IMR-90 (cell line): ENCODE measurements at regions not wholly inside any gene's neighbourhood (a gene's known extent, or its start where the extent isn't known, plus 50 kb on each side); places are given as distances from the start of the nearest gene placed in this dataset.

Experiments used
- ATAC-seq: fragments of 200-7000 bp; cut with Tn5 transposase; 2 replicates; pipeline ENCODE4 v1.9.1; 2020; ENCODE audit warnings: low read depth, mild to moderate bottlenecking, moderate library complexity
- BruUV-seq: library from RNA; stranded (reverse); fragments of 400-500 nt; replicated peaks from 2 replicates; lab custom pipeline; 2021; lab: Mats Ljungman, UMichigan
- CTCF ChIA-PET: fragments of 300-600 bp; formaldehyde crosslinking; extraction: SDS; loops from one replicate; lab custom pipeline; 2021; ENCODE audit warnings: antibody characterized with exemption; lab: Yijun Ruan, JAX
- POLR2A ChIA-PET: fragments of 300-600 bp; sonication (Branson Sonifier 250); formaldehyde crosslinking; loops from one replicate; lab custom pipeline; 2022; ENCODE audit warnings: antibody characterized with exemption; ENCODE audit not compliant: unreplicated experiment; lab: Charles Lee
- DNase-seq: peaks from one replicate; pipeline ENCODE4 v3.0.0; 2013
- H2AFZ ChIP-seq: replicated peaks from 2 replicates; pipeline ENCODE3; 2013; ENCODE audit warnings: low read length, mild to moderate bottlenecking; ENCODE audit not compliant: poor library complexity
- H2AK5ac ChIP-seq: 2 replicates; pipeline ENCODE4 v1.6.1; 2013; ENCODE audit warnings: low read depth, low read length, inconsistent platforms
- H2AK9ac ChIP-seq: replicated peaks from 2 replicates; pipeline ENCODE3; 2013; ENCODE audit warnings: mild to moderate bottlenecking, low read depth, low read length, moderate library complexity; ENCODE audit not compliant: poor library complexity
- H2BK120ac ChIP-seq: 2 replicates; pipeline ENCODE4 v1.6.1; 2013; ENCODE audit warnings: low read depth, low read length, inconsistent platforms
- H2BK15ac ChIP-seq: 3 replicates; pipeline ENCODE4 v1.6.1; 2013; ENCODE audit warnings: low read depth, low read length, inconsistent platforms
- H2BK20ac ChIP-seq: 2 replicates; pipeline ENCODE4 v1.6.1; 2013; ENCODE audit warnings: low read depth, mild to moderate bottlenecking, inconsistent platforms, low read length, moderate library complexity
- H2BK5ac ChIP-seq: 2 replicates; pipeline ENCODE4 v1.6.1; 2013; ENCODE audit warnings: mild to moderate bottlenecking, low read depth, low read length, inconsistent platforms; ENCODE audit not compliant: poor library complexity, severe bottlenecking
- H3K14ac ChIP-seq: replicated peaks from 2 replicates; pipeline ENCODE4 v1.6.1; 2013; ENCODE audit warnings: low read depth, low read length, inconsistent platforms
- H3K18ac ChIP-seq: 2 replicates; pipeline ENCODE4 v1.6.1; 2013; ENCODE audit warnings: low read depth, low read length, control low read depth
- H3K23ac ChIP-seq: 2 replicates; pipeline ENCODE4 v1.6.1; 2013; ENCODE audit warnings: low read depth, low read length, inconsistent platforms
- H3K27ac ChIP-seq: 2 replicates; pipeline ENCODE4 v1.5.1; 2013; ENCODE audit warnings: mild to moderate bottlenecking, control low read depth, low read length; ENCODE audit not compliant: insufficient read depth
- H3K27me3 ChIP-seq: 2 replicates; pipeline ENCODE4 v1.6.1; 2013; ENCODE audit warnings: low read length; ENCODE audit not compliant: control insufficient read depth, insufficient read depth
- H3K36me3 ChIP-seq: 2 replicates; pipeline ENCODE4 v1.6.1; 2013; ENCODE audit warnings: low read length, mixed read lengths; ENCODE audit not compliant: control insufficient read depth, insufficient read depth
- H3K4ac ChIP-seq: 2 replicates; pipeline ENCODE4 v1.6.1; 2013; ENCODE audit warnings: low read depth, low read length, inconsistent platforms
- H3K4me1 ChIP-seq: 2 replicates; pipeline ENCODE4 v1.6.1; 2013; ENCODE audit warnings: low read length, mixed read lengths; ENCODE audit not compliant: control insufficient read depth, insufficient read depth
- H3K4me2 ChIP-seq: 2 replicates; pipeline ENCODE4 v1.6.1; 2013; ENCODE audit warnings: low read depth, mild to moderate bottlenecking, control low read depth, low read length, moderate library complexity
- H3K4me3 ChIP-seq: 2 replicates; pipeline ENCODE4 v1.5.1; 2013; ENCODE audit warnings: low read depth, mild to moderate bottlenecking, control low read depth, low read length, moderate library complexity; ENCODE audit not compliant: insufficient read depth
- H3K56ac ChIP-seq: 2 replicates; pipeline ENCODE4 v1.6.1; 2013; ENCODE audit warnings: low read length, inconsistent platforms; ENCODE audit not compliant: insufficient read depth; ENCODE audit errors: extremely low read depth
- H3K79me1 ChIP-seq, 2 experiments: 2 replicates each; pipeline ENCODE4 v1.6.1; 2013; ENCODE audit warnings: low read length in 2 of 2, inconsistent platforms in 1 of 2, low read depth in 1 of 2
- H3K9ac ChIP-seq: 2 replicates; pipeline ENCODE4 v1.6.1; 2013; ENCODE audit warnings: low read depth, low read length, control low read depth
- H3K9me1 ChIP-seq: 2 replicates; pipeline ENCODE4 v1.6.1; 2013; ENCODE audit warnings: low read length, inconsistent platforms; ENCODE audit not compliant: insufficient read depth
- H3K9me3 ChIP-seq: 2 replicates; pipeline ENCODE4 v1.6.1; 2013; ENCODE audit warnings: low read length; ENCODE audit not compliant: control insufficient read depth, insufficient read depth
- H4K20me1 ChIP-seq: 2 replicates; pipeline ENCODE4 v1.6.1; 2013; ENCODE audit warnings: low read length, inconsistent platforms; ENCODE audit not compliant: insufficient read depth
- H4K5ac ChIP-seq: 2 replicates; pipeline ENCODE4 v1.6.1; 2013; ENCODE audit warnings: mild to moderate bottlenecking, low read depth, low read length, control low read depth
- H4K8ac ChIP-seq, 2 experiments: 2 replicates each; pipeline ENCODE4 v1.6.1; 2013; ENCODE audit warnings: low read depth in 2 of 2, low read length in 2 of 2, control low read depth in 1 of 2, inconsistent platforms in 1 of 2
- H4K91ac ChIP-seq: 2 replicates; pipeline ENCODE4 v1.6.1; 2013; ENCODE audit warnings: low read depth, low read length, inconsistent platforms; ENCODE audit not compliant: insufficient read depth
- NFE2L2 ChIP-seq: fragments of 150-350 bp; IDR thresholded peaks from 2 replicates; pipeline ENCODE4 v1.6.1; 2016; ENCODE audit warnings: low read depth, mild to moderate bottlenecking, low read length
- SMC3 ChIP-seq: fragments of 150-350 bp; IDR thresholded peaks from 2 replicates; pipeline ENCODE4 v1.6.1; 2016; ENCODE audit warnings: low read depth, mild to moderate bottlenecking, antibody characterized with exemption, low read length, moderate library complexity
- WGBS, 2 experiments: methylation state at CpG; one replicate each; pipeline versions ENCODE4 v1.1.5 to v1.1.7; 2013; ENCODE audit warnings: missing lambda C conversion rate in 2 of 2; ENCODE audit not compliant: insufficient read length in 1 of 2; ENCODE audit errors: extremely low coverage in 2 of 2; 5-methylcytosine and 5-hydroxymethylcytosine counted together
- dilution Hi-C: fragments of 300-500 bp; cut with HindIII; formaldehyde crosslinking; loops from one replicate; pipeline ENCODE4 v1.14.3; 2018; ENCODE audit warnings: low sequenced_read_pairs; ENCODE audit not compliant: unreplicated experiment
- in situ Hi-C: fragments of 300-500 bp; cut with MboI; formaldehyde crosslinking; loops from 3 replicates; pipeline ENCODE4 v1.14.3; 2019; ENCODE audit warnings: low sequenced_read_pairs, inconsistent platforms, mixed read lengths
- intact Hi-C: fragments of 100-400 bp; cut with micrococcal nuclease; formaldehyde crosslinking; loops from 2 replicates; pipeline ENCODE4 v1.10.0; 2022

GRCh38 chr1:5165762-5166161 lies 511.4 kb downstream of the AJAP1 start:
- no peak overlapping the region for H2AK9ac ChIP-seq
- no peak overlapping the region for H2BK5ac ChIP-seq
- no peak overlapping the region for H2BK120ac ChIP-seq
- no peak overlapping the region for H3K4me3 ChIP-seq
- in situ Hi-C loops (no loop called here), intact Hi-C loops (no loop called here), dilution Hi-C loops (no loop called here)
- no peaks in the 10 kb centered on the region for H3K4me1 ChIP-seq
- H3K4ac ChIP-seq = no peak overlapping the region
- no peak overlapping the region for H3K4me2 ChIP-seq
- H2AK5ac ChIP-seq = no peak overlapping the region
- no peak overlapping the region for H2BK20ac ChIP-seq
- H4K20me1 ChIP-seq = no peaks in the 10 kb centered on the region
- H2AFZ ChIP-seq = no peak overlapping the region
- no peak for DNase-seq
- H3K79me1 ChIP-seq = no peaks in the 10 kb centered on the region
- no peak overlapping the region for H3K27ac ChIP-seq
- no peak overlapping the region for H4K8ac ChIP-seq
- H3K18ac ChIP-seq = no peak overlapping the region
- CTCF ChIA-PET = no interaction called here
- TF ChIP-seq SMC3 = no peak
- TF ChIP-seq NFE2L2 = no peak
- no peak overlapping the region for H4K91ac ChIP-seq
- H3K36me3 ChIP-seq = no peaks in the 10 kb centered on the region
- no peak overlapping the region for H3K56ac ChIP-seq
- ATAC-seq = no peak
- no peak overlapping the region for H4K5ac ChIP-seq
- no peaks in the 10 kb centered on the region for H3K27me3 ChIP-seq
- H3K23ac ChIP-seq = no peak overlapping the region
- POLR2A ChIA-PET = no interaction called here
- WGBS, 2 experiments = 66% methylated on average over 3 of the region's 8 CpGs; no CpG with 5 or more reads in 1 of the 2 experiments
- no peak overlapping the region for H3K9ac ChIP-seq
- no peaks in the 10 kb centered on the region for H3K9me1 ChIP-seq
- H3K9me3 ChIP-seq = peaks cover 44% of the 10 kb centered on the region
- H3K14ac ChIP-seq = no peak overlapping the region
- no peak overlapping the region for H2BK15ac ChIP-seq
- BruUV-seq = no TSS peak
